ENCODE measurements at regions not wholly inside any gene's neighbourhood (a gene's known extent, or its start where the extent isn't known, plus 50 kb on each side); places are given as distances from the start of the nearest gene placed in this dataset.

DNA sequence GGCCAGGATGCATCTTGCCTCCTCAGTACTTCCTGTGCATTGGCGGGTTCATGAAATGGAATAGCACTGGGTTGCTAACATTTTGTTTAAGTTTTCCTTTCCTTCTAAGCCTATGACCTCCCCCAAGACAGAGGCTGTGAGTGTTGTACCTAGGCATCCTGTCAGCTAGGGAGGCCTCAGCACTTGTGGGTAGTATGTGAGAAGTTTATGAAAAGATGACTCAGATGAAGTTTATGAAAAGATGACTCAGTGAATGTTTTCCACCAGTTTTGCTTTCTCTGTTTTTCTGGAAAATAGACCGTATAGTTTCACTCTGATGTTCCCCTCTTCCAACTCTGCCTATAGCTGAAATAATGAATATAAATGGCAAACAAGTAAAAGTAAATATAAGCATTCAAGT, 412.9 kb downstream of the TMEM182 start:
- no peaks in the 10 kb centered on the region for H3K4me1 ChIP-seq (ENCODE audit: control insufficient read depth in 4 of 4, insufficient read depth in 4 of 4, low read length in 3 of 4)
- 88% methylated on average over 2 of the region's 2 CpGs for WGBS
- TF ChIP-seq NR2F2 (IDR thresholded peaks at IDR 0.05): no peak
- TF ChIP-seq SP1 (IDR thresholded peaks at IDR 0.05): no peak
- TF ChIP-seq RXRA (IDR thresholded peaks at IDR 0.05): no peak
- TF ChIP-seq, protein P1, sequence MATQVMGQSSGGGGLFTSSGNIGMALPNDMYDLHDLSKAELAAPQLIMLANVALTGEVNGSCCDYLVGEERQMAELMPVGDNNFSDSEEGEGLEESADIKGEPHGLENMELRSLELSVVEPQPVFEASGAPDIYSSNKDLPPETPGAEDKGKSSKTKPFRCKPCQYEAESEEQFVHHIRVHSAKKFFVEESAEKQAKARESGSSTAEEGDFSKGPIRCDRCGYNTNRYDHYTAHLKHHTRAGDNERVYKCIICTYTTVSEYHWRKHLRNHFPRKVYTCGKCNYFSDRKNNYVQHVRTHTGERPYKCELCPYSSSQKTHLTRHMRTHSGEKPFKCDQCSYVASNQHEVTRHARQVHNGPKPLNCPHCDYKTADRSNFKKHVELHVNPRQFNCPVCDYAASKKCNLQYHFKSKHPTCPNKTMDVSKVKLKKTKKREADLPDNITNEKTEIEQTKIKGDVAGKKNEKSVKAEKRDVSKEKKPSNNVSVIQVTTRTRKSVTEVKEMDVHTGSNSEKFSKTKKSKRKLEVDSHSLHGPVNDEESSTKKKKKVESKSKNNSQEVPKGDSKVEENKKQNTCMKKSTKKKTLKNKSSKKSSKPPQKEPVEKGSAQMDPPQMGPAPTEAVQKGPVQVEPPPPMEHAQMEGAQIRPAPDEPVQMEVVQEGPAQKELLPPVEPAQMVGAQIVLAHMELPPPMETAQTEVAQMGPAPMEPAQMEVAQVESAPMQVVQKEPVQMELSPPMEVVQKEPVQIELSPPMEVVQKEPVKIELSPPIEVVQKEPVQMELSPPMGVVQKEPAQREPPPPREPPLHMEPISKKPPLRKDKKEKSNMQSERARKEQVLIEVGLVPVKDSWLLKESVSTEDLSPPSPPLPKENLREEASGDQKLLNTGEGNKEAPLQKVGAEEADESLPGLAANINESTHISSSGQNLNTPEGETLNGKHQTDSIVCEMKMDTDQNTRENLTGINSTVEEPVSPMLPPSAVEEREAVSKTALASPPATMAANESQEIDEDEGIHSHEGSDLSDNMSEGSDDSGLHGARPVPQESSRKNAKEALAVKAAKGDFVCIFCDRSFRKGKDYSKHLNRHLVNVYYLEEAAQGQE (IDR thresholded peaks at IDR 0.05): no peak
- TF ChIP-seq EGR1 (IDR thresholded peaks at IDR 0.05; ENCODE audit: low read depth in 2 of 2): no peak
- no peak for TF ChIP-seq YY1 (IDR thresholded peaks at IDR 0.05)
- no peak for TF ChIP-seq HNF4G (IDR thresholded peaks at IDR 0.05)
- TF ChIP-seq, protein P2, sequence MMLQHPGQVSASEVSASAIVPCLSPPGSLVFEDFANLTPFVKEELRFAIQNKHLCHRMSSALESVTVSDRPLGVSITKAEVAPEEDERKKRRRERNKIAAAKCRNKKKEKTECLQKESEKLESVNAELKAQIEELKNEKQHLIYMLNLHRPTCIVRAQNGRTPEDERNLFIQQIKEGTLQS (IDR thresholded peaks at IDR 0.05): no peak
- TF ChIP-seq GABPA (IDR thresholded peaks at IDR 0.05 in 1 of 2, conservative IDR thresholded peaks at IDR 0.05 in 1 of 2): no peak
- no peak for TF ChIP-seq TAF1 (conservative IDR thresholded peaks at IDR 0.05)

DNA sequence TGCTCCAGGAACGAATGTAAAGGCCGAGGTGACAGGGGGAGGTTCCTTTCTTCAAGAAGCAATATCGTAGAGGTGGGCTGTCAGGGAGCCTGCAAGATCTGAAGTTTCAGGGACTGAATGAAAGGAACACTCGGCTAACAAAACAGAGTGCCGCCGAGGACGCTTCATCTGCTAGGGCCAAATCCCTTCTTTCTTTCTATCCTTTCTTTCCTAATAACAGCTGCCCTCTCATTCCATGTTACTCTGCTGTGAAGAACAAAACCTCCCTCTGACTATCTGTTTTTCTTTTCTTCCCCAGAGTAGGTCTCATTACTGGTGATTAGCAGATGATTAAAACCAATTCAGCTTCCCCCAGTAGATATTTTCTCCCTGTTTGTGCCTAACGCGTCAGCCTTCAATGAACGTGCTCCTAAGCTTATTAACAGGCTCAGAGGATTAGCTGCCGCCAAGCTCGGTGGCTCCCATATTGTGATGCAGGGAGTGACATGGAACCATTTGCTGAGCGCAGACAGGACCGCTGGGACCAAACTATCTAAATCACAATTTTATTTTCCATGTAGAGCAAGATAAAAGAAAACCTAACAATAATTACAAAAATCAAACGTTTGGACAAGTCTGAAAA, 414.6 kb downstream of the TMEM182 start:
- Histone ChIP-seq H3K36me3 (ENCODE audit: control insufficient read depth in 4 of 4, insufficient read depth in 3 of 4, low read depth in 1 of 4, low read length in 3 of 4) (no peaks in the 10 kb centered on the region), H3K4me3 (ENCODE audit: low read depth in 1 of 3, low read length in 3 of 3) (no peak overlapping the region), H3K27me3 (ENCODE audit: control insufficient read depth in 4 of 4, insufficient read depth in 4 of 4, low read length in 3 of 4) (peaks cover 0 to 2% (median 0%) of the 10 kb centered on the region in 4 donors), H3K9ac (ENCODE audit: low read depth in 1 of 2, low read length in 2 of 2) (no peak overlapping the region), H3K4me1 (ENCODE audit: control insufficient read depth in 4 of 4, insufficient read depth in 4 of 4, low read length in 3 of 4) (no peaks in the 10 kb centered on the region), H3K27ac (ENCODE audit: low read depth in 1 of 2, low read length in 2 of 2) (no peak overlapping the region), H3K9me3 (ENCODE audit: control insufficient read depth in 4 of 4, low read length in 3 of 4) (no peaks in the 10 kb centered on the region)
- TF ChIP-seq, protein P3, sequence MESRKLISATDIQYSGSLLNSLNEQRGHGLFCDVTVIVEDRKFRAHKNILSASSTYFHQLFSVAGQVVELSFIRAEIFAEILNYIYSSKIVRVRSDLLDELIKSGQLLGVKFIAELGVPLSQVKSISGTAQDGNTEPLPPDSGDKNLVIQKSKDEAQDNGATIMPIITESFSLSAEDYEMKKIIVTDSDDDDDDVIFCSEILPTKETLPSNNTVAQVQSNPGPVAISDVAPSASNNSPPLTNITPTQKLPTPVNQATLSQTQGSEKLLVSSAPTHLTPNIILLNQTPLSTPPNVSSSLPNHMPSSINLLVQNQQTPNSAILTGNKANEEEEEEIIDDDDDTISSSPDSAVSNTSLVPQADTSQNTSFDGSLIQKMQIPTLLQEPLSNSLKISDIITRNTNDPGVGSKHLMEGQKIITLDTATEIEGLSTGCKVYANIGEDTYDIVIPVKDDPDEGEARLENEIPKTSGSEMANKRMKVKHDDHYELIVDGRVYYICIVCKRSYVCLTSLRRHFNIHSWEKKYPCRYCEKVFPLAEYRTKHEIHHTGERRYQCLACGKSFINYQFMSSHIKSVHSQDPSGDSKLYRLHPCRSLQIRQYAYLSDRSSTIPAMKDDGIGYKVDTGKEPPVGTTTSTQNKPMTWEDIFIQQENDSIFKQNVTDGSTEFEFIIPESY (IDR thresholded peaks at IDR 0.05): no peak
- TF ChIP-seq RXRA (IDR thresholded peaks at IDR 0.05) (no peak), GABPA (IDR thresholded peaks at IDR 0.05 in 1 of 2, conservative IDR thresholded peaks at IDR 0.05 in 1 of 2) (no peak), EGR1 (IDR thresholded peaks at IDR 0.05; ENCODE audit: low read depth in 2 of 2) (no peak), HNF4G (IDR thresholded peaks at IDR 0.05) (no peak), TAF1 (conservative IDR thresholded peaks at IDR 0.05) (no peak), FOXA1 (IDR thresholded peaks at IDR 0.05) (no peak), YY1 (IDR thresholded peaks at IDR 0.05) (no peak), NR2F2 (IDR thresholded peaks at IDR 0.05) (no peak), HNF4A (conservative IDR thresholded peaks at IDR 0.05) (no peak), RAD21 (IDR thresholded peaks at IDR 0.05) (no peak)
- TF ChIP-seq, protein P1 (IDR thresholded peaks at IDR 0.05): no peak
- TF ChIP-seq, protein P4, sequence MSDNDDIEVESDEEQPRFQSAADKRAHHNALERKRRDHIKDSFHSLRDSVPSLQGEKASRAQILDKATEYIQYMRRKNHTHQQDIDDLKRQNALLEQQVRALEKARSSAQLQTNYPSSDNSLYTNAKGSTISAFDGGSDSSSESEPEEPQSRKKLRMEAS (IDR thresholded peaks at IDR 0.05): no peak
- 80% methylated on average over 15 of the region's 15 CpGs for WGBS
- no peak for DNase-seq (ENCODE audit: low spot score)

More for the DNA sequence above, 412.9 kb downstream of the TMEM182 start:
- no peak overlapping the region for H3K27ac ChIP-seq (ENCODE audit: low read depth in 1 of 2, low read length in 2 of 2)
- H3K4me3 ChIP-seq (ENCODE audit: low read depth in 1 of 3, low read length in 3 of 3): no peak overlapping the region
- peaks cover 0 to 2% (median 0%) of the 10 kb centered on the region in 4 donors for H3K27me3 ChIP-seq (ENCODE audit: control insufficient read depth in 4 of 4, insufficient read depth in 4 of 4, low read length in 3 of 4)
- DNase-seq (ENCODE audit: low spot score): no peak
- H3K36me3 ChIP-seq (ENCODE audit: control insufficient read depth in 4 of 4, insufficient read depth in 3 of 4, low read depth in 1 of 4, low read length in 3 of 4): no peaks in the 10 kb centered on the region
- H3K9me3 ChIP-seq (ENCODE audit: control insufficient read depth in 4 of 4, low read length in 3 of 4): no peaks in the 10 kb centered on the region
- H3K9ac ChIP-seq (ENCODE audit: low read depth in 1 of 2, low read length in 2 of 2): no peak overlapping the region
